ENCODE measurements at regions not wholly inside any gene's neighbourhood (a gene's known extent, or its start where the extent isn't known, plus 50 kb on each side); places are given as distances from the start of the nearest gene placed in this dataset.
A peak's percentile ranks its signal among the peaks of the same experiment; 100 is the strongest.
"Not testable (repeated sequence)": the region's sequence is repeated elsewhere in the genome, so short reads cannot be mapped to it uniquely, and the experiment has no call there.

- DNase-seq (ENCODE audit: low read depth in 1 of 2, low spot score in 1 of 2); ATAC-seq; H3K4me2 ChIP-seq; FAIRE-seq; H3K4me3 ChIP-seq; POLR2A ChIA-PET; H3K9me3 ChIP-seq; H3K4me1 ChIP-seq; CTCF ChIA-PET; H3K27ac ChIP-seq: not testable (repeated sequence)
- WGBS (ENCODE audit: missing lambda C conversion rate): no CpG with 5 or more reads among the region's 5 CpGs
Observed at GRCh38 chr15:85196697-85197096, 183.7 kb upstream of the AKAP13 start.

DNA sequence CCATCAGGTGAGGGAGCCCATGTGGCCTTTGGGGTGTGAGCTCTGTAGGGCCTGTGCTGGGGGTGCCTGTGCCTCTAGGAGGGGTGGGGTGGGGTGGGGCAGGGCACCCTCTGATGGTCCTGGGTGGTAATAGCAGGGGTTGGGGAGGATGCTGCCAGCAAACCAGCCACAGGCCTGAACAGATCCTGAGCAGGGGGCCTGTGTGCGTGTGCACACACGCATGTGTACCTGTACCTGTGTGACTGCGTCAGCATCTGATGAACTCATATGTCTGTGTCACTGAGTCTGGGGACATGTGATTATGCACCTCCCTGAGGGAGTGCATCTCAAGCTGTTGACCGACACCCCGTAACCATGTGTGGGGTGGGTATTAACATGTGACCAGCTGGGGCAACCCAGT lies 182.8 kb upstream of the AKAP13 start:
- H3K9me3 ChIP-seq; POLR2A ChIA-PET; H3K27ac ChIP-seq; H3K4me2 ChIP-seq; CTCF ChIA-PET; DNase-seq (ENCODE audit: low read depth in 1 of 2, low spot score in 1 of 2); H3K4me3 ChIP-seq; FAIRE-seq; H3K4me1 ChIP-seq: not testable (repeated sequence)
- no CpG with 5 or more reads among the region's 5 CpGs for WGBS (ENCODE audit: missing lambda C conversion rate)
- ATAC-seq: peak; percentile 31 to 47; a peak in 5 of 6 replicates

GRCh38 chr15:85198432-85198831 lies 182.0 kb upstream of the AKAP13 start:
- H3K27ac ChIP-seq; DNase-seq (ENCODE audit: low read depth in 1 of 2, low spot score in 1 of 2); FAIRE-seq; H3K4me3 ChIP-seq; CTCF ChIA-PET; H3K9me3 ChIP-seq; POLR2A ChIA-PET; H3K4me1 ChIP-seq; H3K4me2 ChIP-seq: not testable (repeated sequence)
- WGBS (ENCODE audit: missing lambda C conversion rate): no CpG with 5 or more reads among the region's 13 CpGs
- ATAC-seq: peak in 1 of 2 experiments; percentile 22; a peak in 1 of 6 replicates

DNA sequence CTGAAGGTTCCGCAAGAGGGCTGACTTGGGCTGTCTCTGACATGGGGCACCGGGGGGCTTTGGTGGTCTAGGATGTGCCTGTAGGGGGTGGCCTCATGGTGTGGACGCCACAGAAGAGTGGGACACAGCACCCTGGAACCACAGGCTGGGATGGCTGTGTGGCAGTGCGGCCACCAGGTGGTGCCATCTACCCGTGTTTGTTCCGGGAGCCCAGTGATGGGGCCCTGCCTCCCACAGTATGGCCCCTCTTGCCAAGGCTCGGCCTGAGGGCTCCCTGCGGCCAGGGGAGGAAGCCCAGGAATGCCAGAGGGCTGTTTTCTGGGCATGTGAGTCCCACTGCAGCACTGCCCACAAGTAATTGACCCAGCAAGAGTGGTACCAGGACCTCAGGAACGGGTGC lies 180.2 kb upstream of the AKAP13 start:
- H3K4me2 ChIP-seq; FAIRE-seq; H3K27ac ChIP-seq; H3K4me3 ChIP-seq; H3K9me3 ChIP-seq; H3K4me1 ChIP-seq; DNase-seq (ENCODE audit: low read depth in 1 of 2, low spot score in 1 of 2); POLR2A ChIA-PET; CTCF ChIA-PET: not testable (repeated sequence)
- no CpG with 5 or more reads among the region's 9 CpGs for WGBS (ENCODE audit: missing lambda C conversion rate)
- ATAC-seq: peak; percentile 88 to 97

DNA sequence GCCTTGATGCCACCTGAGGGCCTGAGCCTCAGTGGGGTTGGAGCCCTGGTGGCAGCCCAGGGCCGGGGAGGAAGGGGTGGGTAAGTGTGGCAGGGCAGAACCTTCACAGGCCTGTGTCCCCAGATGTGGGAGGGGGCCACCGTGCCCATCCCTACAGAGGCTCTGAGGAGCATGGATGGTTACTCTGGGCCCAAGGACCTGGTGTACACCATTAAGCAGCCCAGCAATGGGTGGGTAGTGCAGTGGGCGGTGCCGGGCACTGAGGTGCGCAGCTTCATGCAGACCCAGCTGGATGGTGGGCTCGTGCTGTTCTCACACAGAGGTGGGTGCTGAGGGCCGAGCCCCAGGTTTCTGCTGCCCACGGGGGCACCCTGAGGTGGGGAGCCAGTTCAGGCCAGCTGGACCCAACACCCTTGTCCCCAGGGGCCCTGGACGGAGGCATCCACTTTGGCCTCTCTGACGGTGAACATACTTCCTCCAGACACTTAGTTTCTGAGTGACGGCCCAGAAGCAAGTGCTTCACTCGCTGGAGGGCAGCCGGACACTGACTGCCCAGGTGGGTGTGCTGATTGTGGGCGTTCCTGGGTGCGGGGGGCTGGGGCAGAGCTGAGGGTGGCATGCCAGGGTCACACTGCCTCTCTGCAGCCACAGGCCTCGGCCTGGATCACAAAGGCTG lies 179.1 kb upstream of the AKAP13 start:
- DNase-seq (ENCODE audit: low read depth in 1 of 2, low spot score in 1 of 2); H3K27ac ChIP-seq; H3K4me2 ChIP-seq; ATAC-seq; FAIRE-seq; H3K4me3 ChIP-seq; CTCF ChIA-PET; H3K9me3 ChIP-seq; H3K4me1 ChIP-seq; POLR2A ChIA-PET: not testable (repeated sequence)
- 92% methylated on average over 2 of the region's 16 CpGs for WGBS (ENCODE audit: missing lambda C conversion rate)

GRCh38 chr15:85204481-85204880 lies 175.9 kb upstream of the AKAP13 start:
- H3K9me3 ChIP-seq; H3K4me1 ChIP-seq; H3K27ac ChIP-seq; DNase-seq (ENCODE audit: low read depth in 1 of 2, low spot score in 1 of 2); POLR2A ChIA-PET; FAIRE-seq; H3K4me3 ChIP-seq; H3K4me2 ChIP-seq; CTCF ChIA-PET: not testable (repeated sequence)
- peak; percentile 43 to 45; a peak in 4 of 6 replicates for ATAC-seq
- no CpG with 5 or more reads among the region's 16 CpGs for WGBS (ENCODE audit: missing lambda C conversion rate)

DNA sequence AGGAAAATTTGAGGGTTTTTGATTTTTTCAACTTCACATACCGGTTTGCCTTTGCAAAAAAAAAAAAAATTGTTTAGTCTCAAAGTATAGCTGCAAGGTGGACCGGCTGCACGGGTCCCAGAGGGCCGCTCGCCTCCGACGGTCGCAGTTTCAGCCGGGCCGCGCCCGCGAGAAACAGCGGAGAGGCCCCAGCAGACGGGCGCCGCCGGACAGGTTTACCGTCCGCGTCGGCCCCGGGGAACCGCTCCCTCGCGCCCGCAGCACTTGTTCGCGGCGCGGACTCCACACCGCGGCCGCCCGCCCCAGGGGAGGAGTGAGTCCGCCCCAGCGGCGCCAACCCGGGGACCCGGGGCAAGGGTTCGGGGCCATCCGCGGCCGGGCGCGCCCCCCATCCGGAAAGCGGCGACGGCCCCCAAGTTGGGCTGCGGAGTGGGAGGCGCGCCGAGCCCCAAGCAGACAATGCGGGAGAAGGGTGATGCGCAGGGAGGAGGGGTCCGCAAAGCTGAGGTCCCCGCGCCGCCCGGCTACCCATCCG lies 146.5 kb upstream of the AKAP13 start:
- CTCF ChIA-PET: not testable (repeated sequence)

DNA sequence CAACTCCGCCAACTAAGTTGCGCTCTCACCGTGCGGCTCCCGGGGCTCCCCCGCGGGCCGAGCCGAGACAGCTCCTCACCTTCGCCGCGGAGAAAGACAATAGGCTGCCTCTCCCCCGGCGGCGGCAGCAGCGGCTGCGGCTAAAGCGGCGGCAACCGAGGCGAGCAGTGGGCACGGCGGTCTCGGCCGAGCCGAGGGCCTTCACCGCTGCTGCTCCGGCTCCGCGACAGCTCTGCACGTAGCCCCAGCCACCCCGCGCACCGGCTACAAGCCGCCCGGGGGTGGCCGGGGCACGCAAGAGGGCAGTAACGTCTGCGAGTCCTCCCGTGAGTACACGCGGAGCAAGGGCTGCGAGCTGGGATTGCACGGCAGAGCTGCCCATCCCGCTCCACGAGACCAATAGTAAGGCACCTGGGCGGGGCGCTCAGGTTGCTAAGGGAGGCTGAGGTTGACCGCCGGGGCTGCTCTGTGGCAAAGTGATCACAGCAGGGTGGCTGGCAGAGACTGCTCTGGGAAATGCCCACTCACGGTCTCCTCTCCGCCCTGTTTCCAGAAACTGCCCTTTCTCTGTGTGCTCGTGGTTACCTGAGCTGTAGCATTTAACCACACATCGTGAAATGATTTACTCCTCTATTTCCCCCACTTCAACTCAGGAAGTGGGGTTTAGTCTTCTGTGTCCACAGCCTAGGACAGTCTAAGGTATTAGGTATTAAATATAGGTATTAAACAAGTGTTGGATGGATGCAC lies 145.8 kb upstream of the AKAP13 start:
- POLR2A ChIA-PET, FAIRE-seq: not testable (repeated sequence)
- H3K4me3 ChIP-seq: peak overlapping the region; percentile 42

More for the DNA sequence above, 146.5 kb upstream of the AKAP13 start:
- FAIRE-seq; ATAC-seq; DNase-seq (ENCODE audit: low read depth in 1 of 2, low spot score in 1 of 2); H3K9me3 ChIP-seq; H3K4me1 ChIP-seq: not testable (repeated sequence)
- H3K4me2 ChIP-seq: peak overlapping the region; percentile 58
- H3K27ac ChIP-seq: peak overlapping the region; percentile 61 to 87; a peak in 5 of 6 replicates
- 1% methylated on average over 20 of the region's 62 CpGs for WGBS (ENCODE audit: missing lambda C conversion rate)
- POLR2A ChIA-PET: interaction anchor here (0.6 kb wide), 1 partner anchor 375 kb away, joined by 3 read pairs; no protein-coding TSS in a partner anchor
- peak overlapping the region; percentile 66 for H3K4me3 ChIP-seq

GRCh38 chr15:85244056-85244455 lies 136.3 kb upstream of the AKAP13 start:
- CTCF ChIA-PET; ATAC-seq; POLR2A ChIA-PET; H3K9me3 ChIP-seq; H3K4me2 ChIP-seq; H3K4me1 ChIP-seq; H3K27ac ChIP-seq; DNase-seq (ENCODE audit: low read depth in 1 of 2, low spot score in 1 of 2); FAIRE-seq; H3K4me3 ChIP-seq: not testable (repeated sequence)
- WGBS (ENCODE audit: missing lambda C conversion rate): 50% methylated on average over 1 of the region's 1 CpG

More for the DNA sequence above, 145.8 kb upstream of the AKAP13 start:
- peak overlapping the region; percentile 65 for H3K4me2 ChIP-seq
- DNase-seq (ENCODE audit: low read depth in 1 of 2, low spot score in 1 of 2); ATAC-seq; H3K4me1 ChIP-seq; H3K9me3 ChIP-seq; CTCF ChIA-PET: not testable (repeated sequence)
- peak overlapping the region; percentile 47 to 69; a peak in 4 of 6 replicates for H3K27ac ChIP-seq
- WGBS (ENCODE audit: missing lambda C conversion rate): 0% methylated on average over 2 of the region's 55 CpGs

Data from A549 (cell line).